ENCODE measurements at regions not wholly inside any gene's neighbourhood (a gene's known extent, or its start where the extent isn't known, plus 50 kb on each side); places are given as distances from the start of the nearest gene placed in this dataset.

DNA sequence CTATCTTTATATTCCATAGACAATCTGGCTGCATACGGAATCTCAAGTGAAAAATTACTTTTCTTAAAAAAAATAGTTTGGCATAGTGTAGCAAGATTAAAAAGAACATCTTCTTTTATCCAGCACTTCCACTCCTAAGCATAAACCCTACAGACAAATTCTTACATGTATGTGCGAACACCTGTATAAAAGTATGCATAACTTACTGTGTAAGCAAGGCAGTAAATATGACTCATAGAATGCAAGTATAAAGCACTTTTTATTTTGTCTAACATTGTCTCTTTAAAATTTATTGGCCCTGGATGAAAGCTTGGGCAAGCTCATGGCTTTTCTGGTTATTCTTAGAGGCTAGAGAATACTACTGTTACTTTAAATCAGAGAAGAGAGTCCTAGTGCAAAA lies 86.4 kb downstream of the MSX2 start:
- no peaks in the 10 kb centered on the region for H3K27me3 Mint-ChIP-seq
- H3K27ac Mint-ChIP-seq = no peak overlapping the region
- no peak for TF ChIP-seq CTCF (conservative IDR thresholded peaks at IDR 0.05)
- no peak for DNase-seq (ENCODE audit: extremely low spot score, unreplicated experiment)
- no peaks in the 10 kb centered on the region for H3K36me3 Mint-ChIP-seq
- no peaks in the 10 kb centered on the region for H3K9me3 Mint-ChIP-seq
- H3K4me1 Mint-ChIP-seq (ENCODE audit: unreplicated experiment) = peaks cover 15% of the 10 kb centered on the region
- no peak overlapping the region for H3K4me3 Mint-ChIP-seq

GRCh38 chr5:174807471-174807870 lies 83.1 kb downstream of the MSX2 start:
- H3K27me3 Mint-ChIP-seq = no peaks in the 10 kb centered on the region
- peaks cover 15% of the 10 kb centered on the region for H3K4me1 Mint-ChIP-seq (ENCODE audit: unreplicated experiment)
- TF ChIP-seq CTCF (conservative IDR thresholded peaks at IDR 0.05) = no peak
- H3K27ac Mint-ChIP-seq = no peak overlapping the region
- H3K4me3 Mint-ChIP-seq = no peak overlapping the region
- H3K9me3 Mint-ChIP-seq = peaks cover 6% of the 10 kb centered on the region
- DNase-seq (ENCODE audit: extremely low spot score, unreplicated experiment) = no peak
- no peaks in the 10 kb centered on the region for H3K36me3 Mint-ChIP-seq

DNA sequence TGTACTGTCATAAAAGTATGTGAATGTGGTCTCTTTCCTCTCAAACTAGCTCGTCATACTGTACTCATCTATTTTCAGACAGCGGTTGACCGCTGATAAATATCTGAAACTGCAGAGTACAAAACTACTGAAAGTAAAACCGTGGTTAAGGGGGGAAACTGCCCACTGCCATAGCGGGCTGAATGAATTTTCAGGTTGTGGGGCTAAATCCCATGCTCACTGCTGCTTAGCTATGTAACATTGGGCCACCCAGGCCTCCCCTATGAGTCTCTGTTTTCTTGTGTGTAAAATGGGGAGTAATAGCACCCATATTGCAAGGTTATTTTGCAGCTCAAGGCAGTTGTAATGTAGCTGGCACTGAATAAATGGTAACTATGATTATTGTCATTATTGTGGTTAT lies 82.3 kb downstream of the MSX2 start:
- no peak for DNase-seq (ENCODE audit: extremely low spot score, unreplicated experiment)
- TF ChIP-seq CTCF (conservative IDR thresholded peaks at IDR 0.05) = no peak
- H3K27me3 Mint-ChIP-seq = no peaks in the 10 kb centered on the region
- peaks cover 6% of the 10 kb centered on the region for H3K9me3 Mint-ChIP-seq
- H3K4me3 Mint-ChIP-seq = no peak overlapping the region
- no peaks in the 10 kb centered on the region for H3K36me3 Mint-ChIP-seq
- H3K27ac Mint-ChIP-seq = no peak overlapping the region
- peaks cover 15% of the 10 kb centered on the region for H3K4me1 Mint-ChIP-seq (ENCODE audit: unreplicated experiment)

DNA sequence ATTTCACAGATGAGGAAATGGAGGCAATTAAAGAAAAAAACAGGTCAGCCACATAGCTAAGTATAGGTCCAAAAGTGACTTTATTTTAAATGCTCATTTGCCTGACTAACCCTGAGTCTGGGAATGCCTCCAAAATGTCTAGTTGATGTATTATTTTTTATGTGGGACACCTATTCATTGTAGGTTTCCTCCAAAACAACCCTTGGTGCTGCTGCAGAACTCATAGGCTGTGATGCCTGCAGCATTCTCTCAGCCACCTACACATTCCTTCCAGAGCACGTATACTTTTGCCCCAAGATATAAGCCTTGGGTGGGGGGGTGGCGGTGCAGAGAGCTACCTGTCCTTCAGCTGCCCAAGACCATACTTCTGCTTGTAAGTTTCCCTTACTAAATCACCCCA lies 77.4 kb downstream of the MSX2 start:
- peaks cover 6% of the 10 kb centered on the region for H3K9me3 Mint-ChIP-seq
- no peak for TF ChIP-seq CTCF (conservative IDR thresholded peaks at IDR 0.05)
- H3K4me3 Mint-ChIP-seq = no peak overlapping the region

GRCh38 chr5:174800435-174800834 lies 76.1 kb downstream of the MSX2 start:
- H3K27me3 Mint-ChIP-seq = peaks cover 15% of the 10 kb centered on the region
- no peak for TF ChIP-seq CTCF (conservative IDR thresholded peaks at IDR 0.05)
- peaks cover 24% of the 10 kb centered on the region for H3K4me1 Mint-ChIP-seq (ENCODE audit: unreplicated experiment)
- DNase-seq (ENCODE audit: extremely low spot score, unreplicated experiment) = no peak
- no peak overlapping the region for H3K27ac Mint-ChIP-seq
- no peak overlapping the region for H3K4me3 Mint-ChIP-seq
- H3K36me3 Mint-ChIP-seq = no peaks in the 10 kb centered on the region
- peaks cover 6% of the 10 kb centered on the region for H3K9me3 Mint-ChIP-seq

More for the DNA sequence above, 77.4 kb downstream of the MSX2 start:
- H3K27me3 Mint-ChIP-seq = peaks cover 10% of the 10 kb centered on the region
- no peaks in the 10 kb centered on the region for H3K36me3 Mint-ChIP-seq
- H3K27ac Mint-ChIP-seq = no peak overlapping the region
- no peak for DNase-seq (ENCODE audit: extremely low spot score, unreplicated experiment)
- peaks cover 23% of the 10 kb centered on the region for H3K4me1 Mint-ChIP-seq (ENCODE audit: unreplicated experiment)

DNA sequence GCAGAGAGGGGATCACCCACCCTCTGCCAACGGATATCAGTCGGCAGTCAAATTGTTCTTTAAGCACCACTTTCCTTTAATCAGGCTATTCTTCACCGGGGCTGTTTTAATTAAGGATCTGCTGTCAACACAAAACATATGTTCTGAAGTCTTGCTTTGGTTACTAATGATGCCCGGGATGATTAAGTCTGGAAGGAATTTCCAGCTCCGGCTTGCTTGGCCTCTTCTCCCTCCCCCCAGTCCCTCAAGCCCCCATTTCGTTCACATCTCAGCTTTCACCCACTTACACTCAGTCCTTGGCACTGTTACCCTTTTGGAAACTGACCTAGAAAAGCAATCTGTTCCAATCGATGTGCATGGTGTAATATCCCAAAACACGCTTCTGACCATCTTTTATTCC lies 74.7 kb downstream of the MSX2 start:
- peak overlapping the region; percentile 26 for H3K4me3 Mint-ChIP-seq
- no peak for TF ChIP-seq CTCF (conservative IDR thresholded peaks at IDR 0.05)
- no peaks in the 10 kb centered on the region for H3K9me3 Mint-ChIP-seq
- peaks cover 16% of the 10 kb centered on the region for H3K27me3 Mint-ChIP-seq
- H3K27ac Mint-ChIP-seq = peak overlapping the region; percentile 30
- no peak for DNase-seq (ENCODE audit: extremely low spot score, unreplicated experiment)
- peaks cover 28% of the 10 kb centered on the region for H3K4me1 Mint-ChIP-seq (ENCODE audit: unreplicated experiment)
- no peaks in the 10 kb centered on the region for H3K36me3 Mint-ChIP-seq

Data from type B pancreatic cell (in vitro differentiated cells).